Glutamatergic neuron (in vitro differentiated cells): ENCODE measurements at regions not wholly inside any gene's neighbourhood (a gene's known extent, or its start where the extent isn't known, plus 50 kb on each side); places are given as distances from the start of the nearest gene placed in this dataset.
"Not testable (repeated sequence)": the region's sequence is repeated elsewhere in the genome, so short reads cannot be mapped to it uniquely, and the experiment has no call there.

Source experiments
- DNase-seq: peaks from one replicate; pipeline ENCODE4 v3.0.0; 2022
- H3K27ac Mint-ChIP-seq: one replicate; pipeline ENCODE4 v1.8.0; 2020; ENCODE audit warnings: mild to moderate bottlenecking, mixed read lengths, inconsistent platforms; ENCODE audit not compliant: unreplicated experiment
- H3K27me3 Mint-ChIP-seq: one replicate; pipeline ENCODE4 v1.8.0; 2020; ENCODE audit warnings: mild to moderate bottlenecking, moderate library complexity, mixed read lengths, inconsistent platforms; ENCODE audit not compliant: unreplicated experiment
- H3K36me3 Mint-ChIP-seq: one replicate; pipeline ENCODE4 v1.8.0; 2020; ENCODE audit warnings: mild to moderate bottlenecking, mixed read lengths, inconsistent platforms; ENCODE audit not compliant: unreplicated experiment
- H3K4me1 Mint-ChIP-seq: one replicate; pipeline ENCODE4 v1.8.0; 2020; ENCODE audit warnings: mild to moderate bottlenecking, low read depth, mixed read lengths, inconsistent platforms; ENCODE audit not compliant: unreplicated experiment
- H3K4me3 Mint-ChIP-seq: one replicate; pipeline ENCODE4 v1.8.0; 2020; ENCODE audit warnings: mild to moderate bottlenecking, mixed read lengths, inconsistent platforms; ENCODE audit not compliant: unreplicated experiment
- H3K9me3 Mint-ChIP-seq: one replicate; pipeline ENCODE4 v1.8.0; 2020; ENCODE audit warnings: mild to moderate bottlenecking, moderate library complexity, mixed read lengths, inconsistent platforms; ENCODE audit not compliant: unreplicated experiment
- CTCF ChIP-seq: fragments of 200-600 bp; sonication (generic); IDR thresholded peaks from one replicate; pipeline ENCODE4 v1.5.0; 2021; ENCODE audit not compliant: partially characterized antibody, unreplicated experiment

DNA sequence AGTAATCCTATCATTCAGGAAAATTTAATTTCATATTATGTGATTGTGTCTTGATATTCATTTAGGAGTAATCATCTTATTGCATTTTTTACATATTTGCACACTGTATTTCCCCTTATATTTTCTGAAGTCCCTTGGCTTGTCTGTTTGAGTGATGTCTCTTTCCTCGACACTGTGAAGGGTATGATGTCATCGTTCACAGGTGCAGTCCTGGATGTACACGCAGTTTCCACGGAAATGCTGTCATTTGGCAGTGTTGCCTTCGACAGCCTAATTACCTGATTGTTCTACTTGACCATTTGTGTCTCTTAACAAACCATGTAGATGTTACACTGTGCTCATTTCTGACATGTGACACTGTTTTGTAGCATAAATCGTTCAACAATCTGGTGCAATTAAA, 1277.0 kb downstream of the TMEM121 start:
- Mint-ChIP-seq H3K36me3 (peaks cover 2% of the 10 kb centered on the region), H3K27me3 (no peaks in the 10 kb centered on the region), H3K4me1 (no peaks in the 10 kb centered on the region), H3K9me3 (peaks cover 7% of the 10 kb centered on the region), H3K27ac (no peak overlapping the region), H3K4me3 (no peak overlapping the region)
- TF ChIP-seq CTCF, result no peak
- no peak for DNase-seq

DNA sequence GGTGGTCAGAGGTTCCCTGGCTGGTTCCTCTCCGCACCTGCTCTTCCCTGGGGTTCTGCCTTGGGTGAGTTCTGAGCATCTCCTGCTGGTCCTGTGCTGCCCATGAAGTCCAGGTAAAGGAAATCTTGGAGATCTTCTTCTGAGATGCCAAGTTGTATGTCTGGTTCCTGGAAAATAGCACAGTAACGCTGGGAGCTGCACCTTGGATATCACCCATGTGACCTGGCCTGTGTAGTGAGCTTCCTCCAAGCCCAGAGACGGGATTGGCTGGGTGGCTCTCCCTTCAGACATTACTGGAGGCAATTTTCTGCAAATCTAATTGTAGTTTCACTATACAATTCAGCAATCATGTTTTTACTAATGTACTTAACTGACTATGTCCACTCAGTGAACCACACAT, 1281.1 kb downstream of the TMEM121 start:
- Mint-ChIP-seq H3K27me3 (no peaks in the 10 kb centered on the region), H3K4me3 (no peak overlapping the region), H3K27ac (no peak overlapping the region), H3K9me3 (peaks cover 19% of the 10 kb centered on the region), H3K4me1 (no peaks in the 10 kb centered on the region), H3K36me3 (peaks cover 6% of the 10 kb centered on the region)
- no peak for DNase-seq
- no peak for TF ChIP-seq CTCF

DNA sequence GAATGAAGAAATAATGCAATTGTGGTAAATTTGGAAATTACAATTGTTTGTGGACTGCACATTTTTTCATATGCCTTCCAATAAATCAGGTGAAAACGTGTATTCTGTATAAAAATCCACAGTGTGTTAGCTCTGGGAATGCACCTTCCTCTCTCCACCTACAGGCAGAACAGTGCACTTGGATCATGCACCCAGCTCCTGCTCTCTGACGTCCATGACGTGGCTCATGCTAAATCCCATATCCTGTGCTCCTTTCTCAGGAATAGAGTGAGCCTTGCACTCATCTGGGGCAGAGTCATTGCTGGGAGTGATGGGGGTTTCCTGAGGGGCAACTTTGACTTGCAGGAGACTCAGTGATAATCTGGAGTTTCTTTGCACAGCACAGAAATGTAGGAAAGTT, 1282.1 kb downstream of the TMEM121 start:
- H3K27ac Mint-ChIP-seq, result no peak overlapping the region
- H3K36me3 Mint-ChIP-seq, result peaks cover 6% of the 10 kb centered on the region
- H3K27me3 Mint-ChIP-seq, result no peaks in the 10 kb centered on the region
- no peak overlapping the region for H3K4me3 Mint-ChIP-seq
- H3K4me1 Mint-ChIP-seq, result no peaks in the 10 kb centered on the region
- TF ChIP-seq CTCF, result no peak
- DNase-seq, result no peak
- H3K9me3 Mint-ChIP-seq, result peaks cover 19% of the 10 kb centered on the region

- Mint-ChIP-seq H3K27ac (no peak overlapping the region), H3K4me1 (no peaks in the 10 kb centered on the region), H3K9me3 (peaks cover 17% of the 10 kb centered on the region), H3K4me3 (no peak overlapping the region), H3K27me3 (no peaks in the 10 kb centered on the region), H3K36me3 (peaks cover 6% of the 10 kb centered on the region)
- no peak for DNase-seq
- TF ChIP-seq CTCF, result no peak
These were observed 1282.5 kb downstream of the TMEM121 start for GRCh38 chr14:106808907-106809306.

DNA sequence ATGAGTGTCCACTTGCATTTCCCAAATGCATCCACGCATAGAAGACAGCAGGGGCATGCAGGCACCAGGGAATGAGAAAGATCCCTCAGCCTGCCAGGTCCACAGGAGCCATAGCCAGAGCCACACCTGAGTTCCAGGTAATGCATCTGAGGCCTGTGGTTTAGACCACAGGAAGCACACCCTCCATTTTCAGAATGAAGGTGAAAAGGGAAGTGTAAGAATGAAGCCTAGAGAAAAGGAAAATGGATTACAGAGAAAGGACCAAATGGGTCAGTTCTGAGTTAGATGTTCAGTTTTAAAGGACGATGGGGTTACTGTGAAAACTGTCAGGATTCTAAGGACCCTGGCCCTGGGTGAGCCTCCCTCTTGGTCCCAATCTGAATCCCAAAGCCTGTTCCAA, 1283.2 kb downstream of the TMEM121 start:
- no peak for TF ChIP-seq CTCF
- no peak overlapping the region for H3K4me3 Mint-ChIP-seq
- H3K27me3 Mint-ChIP-seq, result peaks cover 2% of the 10 kb centered on the region
- peaks cover 17% of the 10 kb centered on the region for H3K9me3 Mint-ChIP-seq
- DNase-seq, result no peak
- no peaks in the 10 kb centered on the region for H3K4me1 Mint-ChIP-seq
- H3K36me3 Mint-ChIP-seq, result peaks cover 10% of the 10 kb centered on the region
- no peak overlapping the region for H3K27ac Mint-ChIP-seq

DNA sequence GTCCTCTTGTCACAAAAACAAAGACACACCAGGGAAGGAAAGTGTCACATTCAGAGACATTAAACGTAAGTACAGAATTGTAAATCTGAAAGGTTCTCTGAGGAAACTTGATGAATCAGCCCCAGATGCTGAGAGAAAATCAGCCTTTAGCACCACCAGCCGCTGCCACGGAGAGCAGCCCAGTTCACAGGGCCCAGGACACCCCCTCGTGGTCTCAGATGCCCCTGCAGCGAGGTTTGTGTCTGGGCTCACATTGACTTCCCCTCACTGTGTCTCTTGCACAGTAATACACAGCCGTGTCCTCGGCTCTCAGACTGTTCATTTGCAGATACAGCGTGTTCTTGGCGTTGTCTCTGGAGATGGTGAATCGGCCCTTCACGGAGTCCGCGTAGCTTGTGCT, 1283.8 kb downstream of the TMEM121 start:
- H3K4me1 Mint-ChIP-seq, H3K27me3 Mint-ChIP-seq, H3K4me3 Mint-ChIP-seq, DNase-seq, H3K27ac Mint-ChIP-seq: not testable (repeated sequence)
- H3K36me3 Mint-ChIP-seq, result peaks cover 14% of the 10 kb centered on the region
- H3K9me3 Mint-ChIP-seq, result peaks cover 14% of the 10 kb centered on the region
